A172 (cell line): ENCODE measurements at regions not wholly inside any gene's neighbourhood (a gene's known extent, or its start where the extent isn't known, plus 50 kb on each side); places are given as distances from the start of the nearest gene placed in this dataset.
"Not testable (repeated sequence)": the region's sequence is repeated elsewhere in the genome, so short reads cannot be mapped to it uniquely, and the experiment has no call there.

Experiments
- DNase-seq: peaks from one replicate; pipeline ENCODE4 v3.0.0-alpha.2; 2015; ENCODE audit warnings: low spot score

- peak; percentile 18 for DNase-seq
Measured at GRCh38 chr10:22086730-22087401, 83.3 kb upstream of the DNAJC1 start.

GRCh38 chr10:22079921-22080320 is 76.4 kb upstream of the DNAJC1 start:
- not testable (repeated sequence) for DNase-seq

- DNase-seq = no peak
Measured at GRCh38 chr10:22071332-22071731, 67.8 kb upstream of the DNAJC1 start.

- DNase-seq = no peak
Measured at GRCh38 chr10:22067091-22067490, 63.6 kb upstream of the DNAJC1 start.

- not testable (repeated sequence) for DNase-seq
Measured at GRCh38 chr10:22060984-22061383, 57.5 kb upstream of the DNAJC1 start.

GRCh38 chr10:22058201-22058600 is 54.7 kb upstream of the DNAJC1 start:
- DNase-seq = no peak

GRCh38 chr10:22054961-22055360 is 51.4 kb upstream of the DNAJC1 start:
- peak; percentile 22 for DNase-seq
